HG03469 (cell line): ENCODE measurements at regions not wholly inside any gene's neighbourhood (a gene's known extent, or its start where the extent isn't known, plus 50 kb on each side); places are given as distances from the start of the nearest gene placed in this dataset.

Experiments used
- ATAC-seq: cut with Tn5 transposase; IDR thresholded peaks from one replicate; pipeline ENCODE4 v1.9.1; 2021; ENCODE audit warnings: mild to moderate bottlenecking, moderate library complexity, moderate number of reproducible peaks; ENCODE audit not compliant: unreplicated experiment

- ATAC-seq, result no peak
These were observed 184.2 kb downstream of the NR2F2 start for GRCh38 chr15:96514607-96515285.

GRCh38 chr15:96515371-96515770 is 184.9 kb downstream of the NR2F2 start:
- ATAC-seq, result no peak

GRCh38 chr15:96521386-96521785 is 190.9 kb downstream of the NR2F2 start:
- no peak for ATAC-seq

DNA sequence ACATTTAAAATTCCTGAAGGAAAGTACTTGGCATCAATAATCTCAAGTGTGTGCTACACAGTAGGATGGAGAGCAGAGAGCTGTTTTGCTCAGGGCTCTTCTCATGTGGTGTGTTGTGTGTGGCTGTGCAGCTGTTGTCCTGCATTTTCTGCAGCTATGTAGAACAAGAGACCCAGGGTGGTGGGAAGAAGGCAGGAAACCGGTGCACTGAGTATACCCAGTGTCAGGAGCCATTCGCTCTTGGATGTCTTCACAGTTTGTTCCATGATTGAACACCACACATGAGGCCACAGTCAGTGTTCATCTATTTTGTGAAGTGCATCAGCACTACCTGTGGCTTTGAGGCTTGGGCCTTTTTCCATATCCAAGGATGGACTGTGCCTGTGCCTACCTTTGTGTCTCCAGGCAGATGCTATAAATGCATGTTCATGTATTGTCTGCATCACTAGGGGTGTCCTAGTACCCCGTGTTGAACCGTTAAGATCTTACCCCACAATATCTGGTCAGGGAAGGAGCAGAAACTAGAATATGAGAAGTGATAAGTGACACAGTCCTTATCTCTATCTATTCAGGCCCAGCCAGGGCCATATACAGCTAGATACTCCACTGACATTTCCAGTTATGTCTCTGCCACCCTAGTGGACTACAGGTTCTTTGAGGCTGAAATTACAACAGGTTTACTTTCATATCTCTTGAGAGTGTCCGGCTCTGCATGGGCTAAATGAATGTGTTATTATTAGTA is 194.3 kb downstream of the NR2F2 start:
- ATAC-seq, result no peak

GRCh38 chr15:96535148-96535547 is 204.6 kb downstream of the NR2F2 start:
- ATAC-seq, result no peak

DNA sequence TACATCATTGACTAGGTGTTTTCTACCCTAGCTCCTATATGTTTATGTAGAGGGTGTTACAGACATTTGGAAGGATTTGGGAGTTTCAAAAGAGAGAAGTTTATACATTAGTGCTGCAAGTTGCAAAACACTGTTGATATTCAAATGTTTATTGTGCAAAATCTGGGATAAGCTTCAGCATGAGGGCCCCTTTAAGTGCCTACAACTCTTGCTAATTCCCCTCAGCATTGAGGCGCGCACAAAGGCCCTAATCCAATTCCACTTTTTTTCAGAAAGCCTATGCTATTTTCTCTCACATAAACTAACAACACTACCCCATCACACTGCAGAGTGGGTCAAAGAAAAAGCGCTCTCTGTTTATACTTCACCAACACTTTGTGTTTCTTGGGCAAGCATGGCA is 208.0 kb downstream of the NR2F2 start:
- ATAC-seq, result no peak

- no peak for ATAC-seq
These were observed 209.8 kb downstream of the NR2F2 start for GRCh38 chr15:96540283-96540682.

DNA sequence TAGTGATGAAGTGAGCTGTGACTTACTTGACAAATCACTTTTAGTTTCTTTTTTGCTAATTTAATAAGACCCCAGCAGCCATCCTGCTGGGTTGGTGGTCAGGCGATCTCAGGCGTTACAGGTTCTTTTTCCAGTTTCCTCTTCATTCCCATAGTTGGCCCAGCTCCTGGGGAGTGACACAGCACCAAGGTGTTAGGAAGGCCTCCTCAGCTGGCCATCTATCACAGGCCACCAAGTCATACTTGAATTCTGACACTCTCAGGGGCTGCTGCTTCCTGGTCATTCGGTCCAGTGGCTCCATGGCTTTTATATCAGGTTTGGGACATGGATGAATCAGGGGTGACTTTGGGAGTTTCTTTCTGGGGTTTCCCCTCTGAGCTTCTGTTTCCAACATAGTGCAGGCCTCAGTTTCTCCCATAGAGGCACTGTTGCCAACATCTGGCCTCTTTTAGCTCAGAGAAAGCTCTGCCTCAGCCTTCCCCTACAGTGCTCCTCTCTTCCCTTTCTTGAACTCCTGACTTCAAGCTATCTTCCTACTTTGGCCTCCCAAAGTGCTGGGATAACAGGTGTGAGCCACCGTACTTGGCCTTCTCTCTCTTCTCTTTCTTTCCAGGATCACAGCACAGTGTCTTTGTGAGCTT is 211.8 kb downstream of the NR2F2 start:
- no peak for ATAC-seq

DNA sequence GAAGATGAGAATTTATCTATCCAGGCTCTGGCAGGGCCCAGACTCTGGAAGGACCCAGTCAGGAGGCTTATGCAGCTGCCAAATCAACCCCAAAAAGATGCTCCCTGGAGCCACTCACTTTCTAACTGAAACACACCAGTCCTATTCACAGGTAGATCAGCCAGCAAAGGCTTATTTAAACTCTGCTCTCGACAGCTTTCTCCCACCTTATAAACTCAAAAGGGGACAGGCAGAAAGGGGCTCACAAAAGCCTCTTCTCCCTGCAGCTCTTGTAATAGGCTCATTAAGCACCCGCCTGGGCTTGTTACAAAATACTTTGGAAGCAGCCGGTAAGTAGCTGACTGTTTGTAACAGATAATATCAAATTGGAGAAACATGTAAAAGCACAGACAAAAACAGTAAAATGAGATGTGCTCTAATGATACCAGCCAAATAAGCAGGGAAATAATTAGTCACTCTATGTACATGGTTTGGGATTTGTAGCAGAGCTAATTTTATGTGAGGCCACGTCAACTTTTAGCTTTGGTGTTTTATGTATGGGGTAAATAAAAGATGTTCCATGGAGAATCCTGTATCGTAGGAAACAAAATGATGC is 213.8 kb downstream of the NR2F2 start:
- ATAC-seq, result no peak

GRCh38 chr15:96549136-96549535 is 218.6 kb downstream of the NR2F2 start:
- no peak for ATAC-seq

GRCh38 chr15:96551196-96551595 is 220.7 kb downstream of the NR2F2 start:
- no peak for ATAC-seq

- no peak for ATAC-seq
These were observed 221.2 kb downstream of the NR2F2 start for GRCh38 chr15:96551722-96552121.

DNA sequence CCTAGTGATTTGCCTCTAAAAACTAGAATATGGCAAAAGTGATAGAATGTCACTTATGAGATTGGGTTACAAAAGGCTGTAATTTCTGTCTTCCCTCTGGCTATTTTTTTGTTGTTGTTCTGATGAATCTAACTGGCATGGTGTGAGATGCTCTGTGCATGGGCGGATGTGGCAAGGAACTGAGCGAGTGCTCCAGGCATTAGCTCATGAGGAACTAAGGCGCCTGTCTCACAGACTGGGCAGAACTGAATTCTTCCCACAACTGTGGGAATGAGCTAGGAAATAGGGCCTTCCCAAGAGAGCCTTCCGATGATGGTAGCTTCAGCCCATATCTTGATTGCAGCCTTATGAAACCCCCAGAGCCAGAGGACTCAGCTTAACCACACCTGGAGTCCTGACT is 222.5 kb downstream of the NR2F2 start:
- ATAC-seq, result no peak

GRCh38 chr15:96553451-96553850 is 223.0 kb downstream of the NR2F2 start:
- ATAC-seq, result no peak

- no peak for ATAC-seq
These were observed 223.4 kb downstream of the NR2F2 start for GRCh38 chr15:96553931-96554330.

- ATAC-seq, result no peak
These were observed 224.0 kb downstream of the NR2F2 start for GRCh38 chr15:96554541-96554940.

DNA sequence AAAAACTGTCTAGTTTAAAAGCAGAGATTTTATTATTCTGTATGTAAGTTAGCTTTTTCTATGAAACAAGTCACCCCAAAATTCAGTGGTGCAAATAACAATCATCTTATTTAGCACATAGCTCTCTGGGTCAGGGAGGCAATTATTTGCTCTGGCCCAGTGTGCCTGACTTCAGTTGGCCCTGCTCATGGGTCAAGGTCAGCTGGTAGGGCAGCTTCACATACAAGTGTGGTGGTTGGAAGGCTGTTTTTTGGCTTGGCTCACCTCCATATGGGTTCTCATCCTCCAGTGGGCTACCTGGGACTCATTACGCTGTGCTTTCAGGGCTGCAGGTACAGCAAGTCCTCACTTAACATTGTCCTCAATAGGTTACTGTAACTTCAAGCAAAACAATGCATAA is 228.6 kb downstream of the NR2F2 start:
- no peak for ATAC-seq

GRCh38 chr15:96559631-96560030 is 229.1 kb downstream of the NR2F2 start:
- no peak for ATAC-seq

DNA sequence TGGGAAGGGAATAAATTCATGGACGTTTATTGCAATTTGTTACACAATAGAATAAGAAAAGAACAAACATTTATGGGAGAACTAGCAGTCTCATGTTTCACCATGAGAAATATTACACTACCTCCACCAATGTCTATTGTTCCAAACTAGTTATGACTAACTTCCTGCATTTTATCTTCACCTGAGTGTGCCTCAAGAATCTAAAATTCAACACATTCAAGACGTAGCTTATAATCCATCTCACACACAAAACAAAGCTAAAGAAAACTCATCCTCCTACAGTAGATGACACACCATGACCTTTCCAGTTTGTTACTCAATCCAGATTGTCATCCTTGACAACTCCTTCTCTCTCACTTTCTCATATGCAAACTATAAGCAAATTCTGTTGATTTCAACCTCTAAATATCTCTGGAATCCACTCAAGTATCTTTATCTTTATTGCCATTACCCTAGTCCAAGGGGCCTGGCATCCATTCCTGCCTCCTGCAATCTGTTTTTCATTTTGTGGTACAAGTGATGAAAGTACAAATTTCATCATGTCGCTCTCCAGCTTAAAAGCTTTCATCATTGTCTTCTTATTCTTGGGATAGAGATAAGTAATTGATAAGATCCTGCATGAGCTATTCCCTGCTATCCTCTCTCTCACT is 229.9 kb downstream of the NR2F2 start:
- no peak for ATAC-seq

- no peak for ATAC-seq
These were observed 231.1 kb downstream of the NR2F2 start for GRCh38 chr15:96561593-96561992.

- no peak for ATAC-seq
These were observed 234.0 kb downstream of the NR2F2 start for GRCh38 chr15:96564546-96564945.
